Activated naive CD4-positive, alpha-beta T cell treated with anti-CD3 and anti-CD28 coated beads, Interleukin-2, amount 10 ng/mL, durations not matched to agents 7 days and 5 days (primary cell): ENCODE measurements at regions not wholly inside any gene's neighbourhood (a gene's known extent, or its start where the extent isn't known, plus 50 kb on each side); places are given as distances from the start of the nearest gene placed in this dataset.
A peak's percentile ranks its signal among the peaks of the same experiment; 100 is the strongest.
"Not testable (repeated sequence)": the region's sequence is repeated elsewhere in the genome, so short reads cannot be mapped to it uniquely, and the experiment has no call there.

ENCODE experiments used
- CTCF ChIA-PET: fragments of 350-600 bp; sonication (Branson Sonifier 250); formaldehyde crosslinking; loops from one replicate; lab custom pipeline; 2021; ENCODE audit warnings: antibody characterized with exemption; lab: Charles Lee
- DNase-seq: peaks from one replicate; pipeline ENCODE4 v3.0.0-alpha.2; 2020
- H3K27ac Mint-ChIP-seq: one replicate; pipeline ENCODE4 v1.8.0; 2021; ENCODE audit warnings: mild to moderate bottlenecking, moderate library complexity, mixed read lengths
- H3K27me3 Mint-ChIP-seq: one replicate; pipeline ENCODE4 v1.8.0; 2021; ENCODE audit warnings: mild to moderate bottlenecking, mixed read lengths
- H3K36me3 Mint-ChIP-seq: one replicate; pipeline ENCODE4 v1.8.0; 2021; ENCODE audit warnings: mixed read lengths
- H3K4me1 Mint-ChIP-seq: one replicate; pipeline ENCODE4 v1.8.0; 2021; ENCODE audit warnings: mixed read lengths
- H3K4me3 Mint-ChIP-seq: one replicate; pipeline ENCODE4 v1.8.0; 2021; ENCODE audit warnings: mild to moderate bottlenecking, moderate library complexity, mixed read lengths
- H3K9me3 Mint-ChIP-seq: one replicate; pipeline ENCODE4 v1.8.0; 2021; ENCODE audit warnings: mixed read lengths

DNA sequence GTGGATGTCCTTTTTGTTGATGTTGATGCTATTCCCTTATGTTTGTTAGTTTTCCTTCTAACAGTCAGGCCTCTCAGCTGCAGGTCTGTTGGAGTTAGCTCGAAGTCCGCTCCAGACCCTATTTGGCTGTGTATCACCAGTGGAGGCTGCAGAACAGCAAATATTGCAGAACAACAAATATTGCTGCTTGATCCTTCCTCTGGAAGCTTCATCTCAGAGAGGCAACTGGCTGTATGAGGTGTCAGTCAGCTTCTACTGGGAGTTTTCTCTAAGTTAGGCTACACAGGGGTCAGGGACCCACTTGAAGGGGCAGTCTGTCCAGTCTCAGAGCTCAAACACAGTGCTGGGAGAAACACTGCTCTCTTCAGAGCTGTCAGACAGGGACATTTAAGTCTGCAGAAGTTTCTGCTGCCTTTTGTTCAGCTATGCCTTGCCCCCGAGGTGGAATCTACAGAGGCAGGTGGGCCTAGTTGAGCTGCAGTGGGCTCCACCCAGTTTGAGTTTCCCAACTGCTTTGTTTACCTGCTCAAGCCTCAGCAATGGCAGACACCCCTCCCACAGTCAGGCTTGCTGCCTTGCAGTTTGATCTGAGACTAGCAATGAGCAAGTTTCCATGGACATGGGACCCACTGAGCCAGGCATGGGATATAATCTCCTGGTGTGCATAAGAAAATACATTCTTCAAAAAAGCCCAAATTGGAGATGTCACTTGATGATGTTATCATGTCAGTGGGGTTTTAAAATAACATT lies 99.5 kb downstream of the KDM5D start:
- no peaks in the 10 kb centered on the region for H3K27me3 Mint-ChIP-seq
- H3K9me3 Mint-ChIP-seq = peaks cover 2% of the 10 kb centered on the region
- H3K27ac Mint-ChIP-seq = no peak overlapping the region
- no peaks in the 10 kb centered on the region for H3K4me1 Mint-ChIP-seq
- no peak overlapping the region for H3K4me3 Mint-ChIP-seq
- no peak for DNase-seq
- CTCF ChIA-PET = no interaction called here
- H3K36me3 Mint-ChIP-seq = no peaks in the 10 kb centered on the region

DNA sequence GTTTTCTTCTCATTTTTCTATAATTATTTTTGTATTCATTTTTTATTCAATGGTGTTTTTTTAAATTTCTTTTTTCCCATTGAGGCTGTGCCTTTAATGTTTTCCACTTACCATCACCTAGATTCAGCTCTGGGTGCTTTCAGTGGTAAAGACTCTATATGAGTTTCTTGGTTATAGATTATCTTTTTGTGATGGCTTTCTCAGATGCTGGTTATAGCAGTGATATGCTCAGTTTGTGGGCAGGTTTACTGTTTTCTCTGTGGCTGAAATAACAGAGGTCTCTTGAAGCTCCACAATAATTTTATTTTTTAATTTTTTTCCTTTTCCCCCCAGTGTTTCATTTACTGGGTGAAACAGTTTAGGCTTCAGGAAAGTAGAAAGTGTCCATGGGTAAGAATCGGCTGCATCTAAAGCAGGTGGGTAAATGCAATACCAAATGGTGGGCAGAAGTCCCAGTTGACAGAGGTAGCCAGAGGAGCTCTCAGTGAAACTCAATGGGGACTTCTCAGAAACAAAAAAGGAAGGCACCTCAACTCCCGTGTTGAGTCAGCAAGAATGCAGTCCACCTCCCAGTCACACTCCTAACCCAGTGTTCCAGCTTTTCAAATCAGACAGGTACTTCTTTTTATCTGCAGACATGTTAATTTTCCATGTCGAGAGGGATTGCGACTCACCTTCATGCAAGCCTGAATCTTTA lies 106.7 kb downstream of the KDM5D start:
- no peak overlapping the region for H3K27ac Mint-ChIP-seq
- CTCF ChIA-PET = interaction anchor here (0.6 kb wide), 1 partner anchor 41 kb away, joined by 3 read pairs; no protein-coding TSS in a partner anchor
- H3K9me3 Mint-ChIP-seq = peaks cover 2% of the 10 kb centered on the region
- no peaks in the 10 kb centered on the region for H3K36me3 Mint-ChIP-seq
- no peaks in the 10 kb centered on the region for H3K27me3 Mint-ChIP-seq
- no peak for DNase-seq
- H3K4me1 Mint-ChIP-seq = no peaks in the 10 kb centered on the region
- no peak overlapping the region for H3K4me3 Mint-ChIP-seq

DNA sequence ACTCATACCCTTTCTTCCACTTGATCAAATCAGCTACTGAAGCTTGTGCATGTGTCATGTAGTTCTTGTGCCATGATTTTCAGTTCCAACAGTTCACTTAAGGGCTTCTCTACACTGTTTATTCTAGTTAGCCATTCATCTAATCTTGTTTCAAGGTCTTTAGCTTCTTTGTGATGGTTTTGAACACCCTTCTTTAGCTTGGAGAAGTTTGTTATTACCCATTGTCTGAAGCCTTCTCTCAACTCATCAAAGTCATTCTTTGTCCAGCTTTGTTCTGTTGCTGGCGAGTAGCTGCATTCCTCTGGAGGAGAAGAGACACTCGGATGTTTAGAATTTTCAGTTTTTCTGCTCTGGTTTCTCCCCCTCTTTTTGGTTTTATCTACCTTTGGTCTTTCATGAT lies 115.6 kb downstream of the KDM5D start:
- no peaks in the 10 kb centered on the region for H3K9me3 Mint-ChIP-seq
- H3K4me3 Mint-ChIP-seq = no peak overlapping the region
- no peaks in the 10 kb centered on the region for H3K36me3 Mint-ChIP-seq
- no peak overlapping the region for H3K27ac Mint-ChIP-seq
- peaks cover 3% of the 10 kb centered on the region for H3K27me3 Mint-ChIP-seq
- DNase-seq = no peak
- CTCF ChIA-PET = no interaction called here
- no peaks in the 10 kb centered on the region for H3K4me1 Mint-ChIP-seq

DNA sequence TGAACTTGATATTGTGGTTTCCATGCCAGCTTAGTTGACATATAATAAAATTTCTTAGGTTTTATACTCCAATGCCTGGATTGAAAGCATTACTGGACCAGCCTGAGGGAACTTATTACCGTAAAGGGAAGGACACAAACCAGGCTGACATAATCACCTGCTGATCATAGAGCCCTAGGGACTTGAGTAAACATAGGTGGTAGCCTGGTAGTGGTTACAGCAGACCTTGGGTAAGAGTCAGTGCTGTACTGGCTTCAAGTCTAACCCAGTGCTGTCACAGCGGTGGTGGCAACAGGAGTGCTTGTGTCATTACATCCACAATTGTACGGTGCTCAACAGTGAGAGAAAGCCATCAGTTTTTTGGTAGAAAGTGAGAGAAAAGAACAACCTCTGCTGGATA lies 122.1 kb downstream of the KDM5D start:
- H3K27me3 Mint-ChIP-seq = no peaks in the 10 kb centered on the region
- no peaks in the 10 kb centered on the region for H3K9me3 Mint-ChIP-seq
- H3K4me1 Mint-ChIP-seq = no peaks in the 10 kb centered on the region
- no peak overlapping the region for H3K4me3 Mint-ChIP-seq
- DNase-seq = no peak
- H3K27ac Mint-ChIP-seq = no peak overlapping the region
- CTCF ChIA-PET = no interaction called here
- H3K36me3 Mint-ChIP-seq = no peaks in the 10 kb centered on the region

GRCh38 chrY:19621756-19622155 lies 122.8 kb downstream of the KDM5D start:
- no peak overlapping the region for H3K4me3 Mint-ChIP-seq
- H3K36me3 Mint-ChIP-seq = no peaks in the 10 kb centered on the region
- H3K4me1 Mint-ChIP-seq = no peaks in the 10 kb centered on the region
- no peaks in the 10 kb centered on the region for H3K9me3 Mint-ChIP-seq
- no peaks in the 10 kb centered on the region for H3K27me3 Mint-ChIP-seq
- DNase-seq = no peak
- H3K27ac Mint-ChIP-seq = no peak overlapping the region
- CTCF ChIA-PET = no interaction called here

DNA sequence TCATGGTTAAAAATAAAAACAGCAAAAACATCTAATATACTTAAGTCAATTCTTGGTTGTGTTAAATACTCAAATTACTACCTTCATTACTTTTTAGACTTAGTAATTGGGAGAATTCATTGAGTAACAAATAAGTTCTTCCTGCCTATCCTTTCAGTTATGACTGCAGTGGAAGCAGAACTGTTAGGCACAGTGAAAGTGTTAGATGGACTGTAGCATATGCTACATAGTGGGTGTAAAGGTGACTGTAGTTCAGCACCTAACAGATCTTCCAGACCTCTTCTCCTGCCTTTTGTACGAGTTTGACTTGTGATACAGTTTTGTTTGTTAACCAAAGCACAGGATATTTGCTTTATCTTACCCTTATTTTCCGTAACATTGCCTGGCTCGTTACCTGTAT lies 143.4 kb downstream of the KDM5D start:
- Mint-ChIP-seq H3K36me3 (peaks cover 32% of the 10 kb centered on the region), H3K27ac (no peak overlapping the region), H3K9me3 (no peaks in the 10 kb centered on the region), H3K27me3 (no peaks in the 10 kb centered on the region), H3K4me1 (no peaks in the 10 kb centered on the region), H3K4me3 (no peak overlapping the region)
- DNase-seq = no peak
- CTCF ChIA-PET = no interaction called here

DNA sequence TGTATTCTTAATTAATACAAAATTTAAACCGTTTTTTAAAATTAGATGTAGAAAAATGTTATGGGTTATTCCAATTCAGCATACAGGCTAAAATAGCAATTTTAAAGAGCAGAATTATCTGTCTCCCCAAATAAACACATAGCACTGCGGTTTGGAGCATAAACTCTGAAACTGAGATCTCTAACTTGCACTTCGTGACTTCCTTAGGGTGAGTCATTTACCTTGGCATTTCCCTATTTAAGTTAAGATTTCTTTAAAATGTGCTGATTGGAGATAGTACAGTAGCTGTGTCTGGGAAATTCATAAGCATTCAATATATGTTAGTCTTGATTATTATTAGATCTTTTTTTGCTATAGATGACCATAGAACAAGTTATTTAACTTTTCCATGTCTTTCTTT lies 143.8 kb downstream of the KDM5D start:
- peaks cover 34% of the 10 kb centered on the region for H3K36me3 Mint-ChIP-seq
- no peaks in the 10 kb centered on the region for H3K27me3 Mint-ChIP-seq
- H3K4me1 Mint-ChIP-seq = no peaks in the 10 kb centered on the region
- no peak overlapping the region for H3K4me3 Mint-ChIP-seq
- no peak overlapping the region for H3K27ac Mint-ChIP-seq
- H3K9me3 Mint-ChIP-seq = no peaks in the 10 kb centered on the region
- DNase-seq = no peak
- CTCF ChIA-PET = no interaction called here

DNA sequence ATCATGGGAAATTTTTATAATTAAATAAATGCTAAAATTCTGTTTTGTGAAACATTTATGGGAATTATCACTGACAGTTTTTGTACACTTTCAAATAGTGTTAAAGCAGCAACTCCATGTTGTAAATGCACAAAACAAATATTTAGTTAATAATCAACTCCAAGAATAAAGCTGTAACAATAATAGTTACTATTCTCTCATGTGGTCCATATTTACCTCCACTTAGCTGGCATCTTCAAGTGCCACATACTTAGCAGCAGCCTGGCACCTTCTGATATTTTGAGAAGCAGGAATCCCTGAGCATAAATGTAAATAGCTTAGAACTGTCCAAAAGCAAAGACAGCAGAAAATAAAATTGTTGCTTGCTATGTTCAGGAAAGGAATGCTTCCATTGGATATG lies 154.3 kb downstream of the KDM5D start:
- CTCF ChIA-PET = no interaction called here
- Mint-ChIP-seq H3K4me3 (no peak overlapping the region), H3K27ac (no peak overlapping the region), H3K9me3 (no peaks in the 10 kb centered on the region), H3K36me3 (peaks cover 27% of the 10 kb centered on the region), H3K27me3 (no peaks in the 10 kb centered on the region), H3K4me1 (peaks cover 4% of the 10 kb centered on the region)
- DNase-seq = no peak

DNA sequence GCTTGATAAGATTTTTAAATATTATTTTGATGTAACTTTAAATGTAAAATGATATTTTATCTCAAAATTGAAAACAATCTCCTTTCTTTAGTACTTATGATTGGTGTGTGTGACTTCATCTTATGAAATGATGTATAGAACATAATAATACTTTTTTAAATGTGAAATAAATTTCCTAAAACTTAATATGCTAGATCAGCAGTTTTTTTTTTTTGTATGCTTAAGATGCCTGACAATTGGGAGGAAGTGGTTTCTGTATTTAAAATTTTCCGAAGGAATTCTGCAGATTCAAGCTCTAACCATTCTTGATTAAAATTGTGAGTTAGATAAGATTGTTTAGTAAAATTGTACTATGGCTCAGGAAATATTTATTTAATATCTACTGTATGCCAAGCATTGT lies 154.9 kb downstream of the KDM5D start:
- CTCF ChIA-PET = no interaction called here
- Mint-ChIP-seq H3K9me3 (no peaks in the 10 kb centered on the region), H3K4me3 (no peak overlapping the region), H3K4me1 (peaks cover 10% of the 10 kb centered on the region), H3K36me3 (peaks cover 33% of the 10 kb centered on the region), H3K27ac (no peak overlapping the region), H3K27me3 (no peaks in the 10 kb centered on the region)
- no peak for DNase-seq

DNA sequence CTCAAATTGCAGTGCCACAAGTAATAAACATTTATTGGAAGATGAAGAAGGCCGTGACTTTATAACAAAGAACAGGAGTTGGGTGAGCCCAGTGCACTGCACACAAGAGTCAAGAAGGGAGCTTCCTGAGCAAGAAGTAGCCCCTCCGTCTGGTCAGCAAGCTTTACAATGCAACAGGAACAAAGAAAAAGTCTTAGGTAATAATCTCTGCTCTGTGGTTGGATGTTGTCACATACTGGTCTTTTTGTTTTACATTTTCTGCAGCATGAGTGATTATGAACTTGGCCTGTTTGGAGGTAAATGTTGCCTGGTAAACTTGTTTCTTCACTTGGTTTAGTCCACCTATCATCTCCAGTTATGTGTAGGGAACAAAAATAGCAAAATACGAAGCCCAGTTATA lies 157.2 kb downstream of the KDM5D start:
- Mint-ChIP-seq H3K27ac (no peak overlapping the region), H3K4me3 (no peak overlapping the region), H3K4me1 (peaks cover 17% of the 10 kb centered on the region), H3K36me3 (peaks cover 33% of the 10 kb centered on the region), H3K27me3 (no peaks in the 10 kb centered on the region), H3K9me3 (no peaks in the 10 kb centered on the region)
- CTCF ChIA-PET = no interaction called here
- no peak for DNase-seq

- H3K4me3 Mint-ChIP-seq, H3K9me3 Mint-ChIP-seq, H3K27me3 Mint-ChIP-seq, DNase-seq, CTCF ChIA-PET: not testable (repeated sequence)
- Mint-ChIP-seq H3K4me1 (peaks cover 31% of the 10 kb centered on the region), H3K27ac (peak overlapping the region; percentile 49), H3K36me3 (peaks cover 30% of the 10 kb centered on the region)
Observed at GRCh38 chrY:19580990-19581389, 163.5 kb downstream of the KDM5D start.

GRCh38 chrY:19578281-19578874 lies 166.1 kb downstream of the KDM5D start:
- peaks cover 21% of the 10 kb centered on the region for H3K36me3 Mint-ChIP-seq
- H3K27me3 Mint-ChIP-seq = no peaks in the 10 kb centered on the region
- CTCF ChIA-PET = no interaction called here
- H3K4me1 Mint-ChIP-seq = peaks cover 32% of the 10 kb centered on the region
- no peak overlapping the region for H3K27ac Mint-ChIP-seq
- no peak overlapping the region for H3K4me3 Mint-ChIP-seq
- DNase-seq = no peak
- no peaks in the 10 kb centered on the region for H3K9me3 Mint-ChIP-seq

GRCh38 chrY:19577250-19577649 lies 167.3 kb downstream of the KDM5D start:
- CTCF ChIA-PET = no interaction called here
- no peaks in the 10 kb centered on the region for H3K27me3 Mint-ChIP-seq
- H3K27ac Mint-ChIP-seq = no peak overlapping the region
- no peaks in the 10 kb centered on the region for H3K9me3 Mint-ChIP-seq
- H3K4me3 Mint-ChIP-seq = no peak overlapping the region
- no peak for DNase-seq
- H3K36me3 Mint-ChIP-seq = peaks cover 20% of the 10 kb centered on the region
- peaks cover 38% of the 10 kb centered on the region for H3K4me1 Mint-ChIP-seq

GRCh38 chrY:19574939-19575338 lies 169.6 kb downstream of the KDM5D start:
- CTCF ChIA-PET = no interaction called here
- peaks cover 19% of the 10 kb centered on the region for H3K36me3 Mint-ChIP-seq
- no peaks in the 10 kb centered on the region for H3K27me3 Mint-ChIP-seq
- H3K27ac Mint-ChIP-seq = no peak overlapping the region
- DNase-seq = no peak
- peaks cover 40% of the 10 kb centered on the region for H3K4me1 Mint-ChIP-seq
- no peaks in the 10 kb centered on the region for H3K9me3 Mint-ChIP-seq
- no peak overlapping the region for H3K4me3 Mint-ChIP-seq

DNA sequence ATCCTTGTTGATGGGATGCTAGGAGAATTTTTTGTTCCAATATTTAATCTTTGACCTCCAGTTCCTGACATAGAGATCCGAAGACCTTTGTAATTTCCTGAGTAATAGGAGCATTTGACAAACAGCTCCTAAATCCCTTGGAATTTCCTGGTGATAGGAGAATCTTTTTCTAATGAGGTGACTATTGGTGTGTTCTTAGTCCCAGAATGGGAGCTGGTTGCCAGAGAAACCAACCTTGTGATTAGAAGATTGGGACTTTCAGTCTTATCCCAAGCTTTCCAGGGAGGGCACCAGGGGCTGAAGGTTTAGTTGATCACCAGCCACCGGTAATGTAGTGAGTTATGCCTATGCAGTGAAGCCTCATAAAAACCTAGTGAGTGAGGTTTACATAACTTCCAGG lies 170.9 kb downstream of the KDM5D start:
- H3K27ac Mint-ChIP-seq = no peak overlapping the region
- peaks cover 45% of the 10 kb centered on the region for H3K4me1 Mint-ChIP-seq
- H3K36me3 Mint-ChIP-seq = peaks cover 16% of the 10 kb centered on the region
- CTCF ChIA-PET = no interaction called here
- no peak for DNase-seq
- no peaks in the 10 kb centered on the region for H3K27me3 Mint-ChIP-seq
- H3K4me3 Mint-ChIP-seq = no peak overlapping the region
- H3K9me3 Mint-ChIP-seq = no peaks in the 10 kb centered on the region
